ENCODE measurements at regions not wholly inside any gene's neighbourhood (a gene's known extent, or its start where the extent isn't known, plus 50 kb on each side); places are given as distances from the start of the nearest gene placed in this dataset.

GRCh38 chr2:224098481-224099230 is 59.6 kb upstream of the SERPINE2 start:
- TF ChIP-seq, protein P1, sequence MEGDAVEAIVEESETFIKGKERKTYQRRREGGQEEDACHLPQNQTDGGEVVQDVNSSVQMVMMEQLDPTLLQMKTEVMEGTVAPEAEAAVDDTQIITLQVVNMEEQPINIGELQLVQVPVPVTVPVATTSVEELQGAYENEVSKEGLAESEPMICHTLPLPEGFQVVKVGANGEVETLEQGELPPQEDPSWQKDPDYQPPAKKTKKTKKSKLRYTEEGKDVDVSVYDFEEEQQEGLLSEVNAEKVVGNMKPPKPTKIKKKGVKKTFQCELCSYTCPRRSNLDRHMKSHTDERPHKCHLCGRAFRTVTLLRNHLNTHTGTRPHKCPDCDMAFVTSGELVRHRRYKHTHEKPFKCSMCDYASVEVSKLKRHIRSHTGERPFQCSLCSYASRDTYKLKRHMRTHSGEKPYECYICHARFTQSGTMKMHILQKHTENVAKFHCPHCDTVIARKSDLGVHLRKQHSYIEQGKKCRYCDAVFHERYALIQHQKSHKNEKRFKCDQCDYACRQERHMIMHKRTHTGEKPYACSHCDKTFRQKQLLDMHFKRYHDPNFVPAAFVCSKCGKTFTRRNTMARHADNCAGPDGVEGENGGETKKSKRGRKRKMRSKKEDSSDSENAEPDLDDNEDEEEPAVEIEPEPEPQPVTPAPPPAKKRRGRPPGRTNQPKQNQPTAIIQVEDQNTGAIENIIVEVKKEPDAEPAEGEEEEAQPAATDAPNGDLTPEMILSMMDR (IDR thresholded peaks at IDR 0.05; ENCODE audit: poor library complexity, severe bottlenecking), result no peak
- TF ChIP-seq POLR2AphosphoS5 (IDR thresholded peaks at IDR 0.05), result no peak
- no peak for TF ChIP-seq MXI1 (conservative IDR thresholded peaks at IDR 0.05; ENCODE audit: poor library complexity, severe bottlenecking)
- TF ChIP-seq TAF1 (IDR thresholded peaks at IDR 0.05; ENCODE audit: low read depth), result no peak
- TF ChIP-seq, protein P2, sequence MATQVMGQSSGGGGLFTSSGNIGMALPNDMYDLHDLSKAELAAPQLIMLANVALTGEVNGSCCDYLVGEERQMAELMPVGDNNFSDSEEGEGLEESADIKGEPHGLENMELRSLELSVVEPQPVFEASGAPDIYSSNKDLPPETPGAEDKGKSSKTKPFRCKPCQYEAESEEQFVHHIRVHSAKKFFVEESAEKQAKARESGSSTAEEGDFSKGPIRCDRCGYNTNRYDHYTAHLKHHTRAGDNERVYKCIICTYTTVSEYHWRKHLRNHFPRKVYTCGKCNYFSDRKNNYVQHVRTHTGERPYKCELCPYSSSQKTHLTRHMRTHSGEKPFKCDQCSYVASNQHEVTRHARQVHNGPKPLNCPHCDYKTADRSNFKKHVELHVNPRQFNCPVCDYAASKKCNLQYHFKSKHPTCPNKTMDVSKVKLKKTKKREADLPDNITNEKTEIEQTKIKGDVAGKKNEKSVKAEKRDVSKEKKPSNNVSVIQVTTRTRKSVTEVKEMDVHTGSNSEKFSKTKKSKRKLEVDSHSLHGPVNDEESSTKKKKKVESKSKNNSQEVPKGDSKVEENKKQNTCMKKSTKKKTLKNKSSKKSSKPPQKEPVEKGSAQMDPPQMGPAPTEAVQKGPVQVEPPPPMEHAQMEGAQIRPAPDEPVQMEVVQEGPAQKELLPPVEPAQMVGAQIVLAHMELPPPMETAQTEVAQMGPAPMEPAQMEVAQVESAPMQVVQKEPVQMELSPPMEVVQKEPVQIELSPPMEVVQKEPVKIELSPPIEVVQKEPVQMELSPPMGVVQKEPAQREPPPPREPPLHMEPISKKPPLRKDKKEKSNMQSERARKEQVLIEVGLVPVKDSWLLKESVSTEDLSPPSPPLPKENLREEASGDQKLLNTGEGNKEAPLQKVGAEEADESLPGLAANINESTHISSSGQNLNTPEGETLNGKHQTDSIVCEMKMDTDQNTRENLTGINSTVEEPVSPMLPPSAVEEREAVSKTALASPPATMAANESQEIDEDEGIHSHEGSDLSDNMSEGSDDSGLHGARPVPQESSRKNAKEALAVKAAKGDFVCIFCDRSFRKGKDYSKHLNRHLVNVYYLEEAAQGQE (IDR thresholded peaks at IDR 0.05; ENCODE audit: borderline replicate concordance), result no peak
- no peak for TF ChIP-seq EP300 (conservative IDR thresholded peaks at IDR 0.05; ENCODE audit: poor library complexity, severe bottlenecking)
- no peak for TF ChIP-seq EZH2 (IDR thresholded peaks at IDR 0.05; ENCODE audit: borderline replicate concordance, insufficient read depth, low read length, poor library complexity, severe bottlenecking)
- TF ChIP-seq RAD21 (conservative IDR thresholded peaks at IDR 0.05), result no peak
- TF ChIP-seq SMC3 (conservative IDR thresholded peaks at IDR 0.05; ENCODE audit: poor library complexity), result no peak

Data from neural cell (in vitro differentiated cells).